Lung (tissue), 11 donors: ENCODE measurements at regions not wholly inside any gene's neighbourhood (a gene's known extent, or its start where the extent isn't known, plus 50 kb on each side); places are given as distances from the start of the nearest gene placed in this dataset.

ENCODE experiments used
- ATAC-seq: fragments of 200-7000 bp; cut with Tn5 transposase; one replicate; pipeline ENCODE4 v1.9.1; 2020; ENCODE audit warnings: moderate number of reproducible peaks; ENCODE audit not compliant: insufficient read depth, low FRiP score
- DNase-seq, 3 donors: peaks; one replicate each; pipeline ENCODE4 v3.0.0-alpha.2; 2013 to 2017
- H3K27ac ChIP-seq, 2 donors: one replicate each; pipeline ENCODE4 v1.5.1; 2013; ENCODE audit warnings: mild to moderate bottlenecking in 2 of 2, moderate library complexity in 2 of 2, control low read depth in 1 of 2, inconsistent platforms in 1 of 2, low read depth in 1 of 2, low read length in 1 of 2
- H3K27me3 ChIP-seq, 3 donors: one replicate each; pipeline ENCODE4 v1.5.1; 2013; ENCODE audit warnings: low read length in 2 of 3; ENCODE audit not compliant: control insufficient read depth in 3 of 3, insufficient read depth in 3 of 3
- H3K36me3 ChIP-seq, 4 donors: one replicate each; pipeline ENCODE4 v1.5.1; 2013; ENCODE audit warnings: low read length in 4 of 4, mild to moderate bottlenecking in 1 of 4, moderate library complexity in 1 of 4; ENCODE audit not compliant: control insufficient read depth in 4 of 4, insufficient read depth in 4 of 4
- H3K4me1 ChIP-seq, 5 donors: one replicate each; pipeline ENCODE4 v1.5.1; 2013; ENCODE audit warnings: low read length in 5 of 5, mild to moderate bottlenecking in 2 of 5, moderate library complexity in 1 of 5; ENCODE audit not compliant: control insufficient read depth in 5 of 5, insufficient read depth in 5 of 5
- H3K4me3 ChIP-seq: one replicate; pipeline ENCODE4 v1.5.1; 2013; ENCODE audit warnings: mild to moderate bottlenecking, control low read depth, moderate library complexity
- H3K9ac ChIP-seq, 2 donors: one replicate each; pipeline ENCODE4 v1.5.1; 2013; ENCODE audit warnings: low read length in 2 of 2, control low read depth in 1 of 2; ENCODE audit not compliant: insufficient read depth in 1 of 2
- H3K9me3 ChIP-seq, 4 donors: one replicate each; pipeline ENCODE4 v1.5.1; 2013; ENCODE audit warnings: low read length in 3 of 4, mild to moderate bottlenecking in 1 of 4, moderate library complexity in 1 of 4; ENCODE audit not compliant: control insufficient read depth in 4 of 4, insufficient read depth in 3 of 4
- CTCF ChIP-seq: IDR thresholded peaks from 2 replicates; pipeline ENCODE4 v1.5.1; 2012; ENCODE audit warnings: mild to moderate bottlenecking; ENCODE audit errors: control extremely low read depth, extremely low read depth
- WGBS, 2 donors: extraction: QIAGEN DNeasy Blood & Tissue Kit; methylation state at CpG; one replicate each; pipeline ENCODE4 v1.1.7; 2013; 5-methylcytosine and 5-hydroxymethylcytosine counted together
- donor health status: control.
- donor health status: control.
- donor health status: Bipolar disorder and iron deficiency.
- donor health status: healthy.
- donor health status: DM: yes; HTN: yes; CAD: no.

- Histone ChIP-seq H3K27ac (no peak overlapping the region), H3K27me3 (no peaks in the 10 kb centered on the region), H3K9ac (no peak overlapping the region), H3K9me3 (no peaks in the 10 kb centered on the region), H3K36me3 (no peaks in the 10 kb centered on the region), H3K4me3 (no peak overlapping the region), H3K4me1 (peaks cover 0 to 3% (median 0%) of the 10 kb centered on the region in 5 donors)
- ATAC-seq (no peak), DNase-seq (no peak)
- TF ChIP-seq CTCF = no peak
- 89 to 93% methylated on average over 4 of the region's 4 CpGs for WGBS, 2 donors
These were observed 120.5 kb upstream of the MAST4 start for GRCh38 chr5:66475731-66476130.

- no peaks in the 10 kb centered on the region for H3K36me3 ChIP-seq
- 83 to 91% methylated on average over 2 of the region's 2 CpGs for WGBS, 2 donors
- no peaks in the 10 kb centered on the region for H3K4me1 ChIP-seq
- no peaks in the 10 kb centered on the region for H3K27me3 ChIP-seq
- ATAC-seq (no peak), DNase-seq (peak in 1 of 3 donors; percentile 17)
- H3K9me3 ChIP-seq = peaks cover 0 to 4% (median 1%) of the 10 kb centered on the region in 4 donors
- no peak for TF ChIP-seq CTCF
- no peak overlapping the region for H3K9ac ChIP-seq
- no peak overlapping the region for H3K4me3 ChIP-seq
- H3K27ac ChIP-seq = no peak overlapping the region
These were observed 118.6 kb upstream of the MAST4 start for GRCh38 chr5:66477596-66477995.

DNA sequence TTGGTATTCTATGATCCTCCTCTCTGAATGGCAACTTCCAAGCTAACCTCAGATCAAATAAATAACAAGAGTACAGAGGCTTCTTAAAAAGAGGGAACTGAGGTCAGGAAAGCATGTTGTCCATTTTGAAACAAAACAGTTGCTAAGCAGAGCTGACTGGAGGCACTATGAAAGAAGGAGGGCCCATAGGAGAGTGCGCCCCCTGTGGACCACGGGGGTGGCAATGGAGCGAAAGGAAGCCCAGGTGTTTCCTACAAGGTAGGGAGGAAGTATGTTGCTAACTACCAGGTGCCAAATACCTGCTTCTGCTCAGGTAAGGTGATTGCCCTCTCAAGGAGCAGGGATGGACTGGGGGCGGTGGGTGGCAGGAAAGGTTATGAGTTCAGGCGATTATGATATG, 101.8 kb upstream of the MAST4 start:
- Histone ChIP-seq H3K36me3 (no peaks in the 10 kb centered on the region), H3K9ac (no peak overlapping the region), H3K4me3 (no peak overlapping the region), H3K4me1 (no peaks in the 10 kb centered on the region), H3K27me3 (no peaks in the 10 kb centered on the region), H3K27ac (no peak overlapping the region), H3K9me3 (peaks cover 0 to 4% (median 2%) of the 10 kb centered on the region in 4 donors)
- WGBS, 2 donors = 74 to 78% methylated on average over 5 of the region's 5 CpGs
- DNase-seq = no peak
- ATAC-seq = no peak
- TF ChIP-seq CTCF = no peak

DNA sequence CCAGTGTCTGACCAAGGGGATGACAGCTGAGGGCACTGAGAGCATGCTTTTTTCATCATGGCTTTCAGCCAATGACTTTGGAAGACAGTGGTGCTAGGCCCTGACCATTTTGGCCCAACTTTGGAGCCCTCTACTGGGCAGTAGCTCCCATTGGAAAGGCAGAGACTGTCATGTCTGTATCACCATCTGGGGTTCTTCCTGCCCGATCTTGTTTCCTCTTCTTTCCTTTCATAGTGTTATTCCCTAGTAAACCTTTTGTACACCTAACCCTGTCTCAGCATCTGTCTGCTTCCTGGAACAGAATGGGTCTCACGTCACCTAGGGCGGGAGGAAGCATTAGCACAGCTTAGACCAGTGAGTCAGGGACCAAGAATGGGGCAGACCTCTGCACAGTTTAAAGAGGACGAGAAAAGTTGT, 97.4 kb upstream of the MAST4 start:
- no peaks in the 10 kb centered on the region for H3K36me3 ChIP-seq
- peaks cover 0 to 4% (median 0%) of the 10 kb centered on the region in 4 donors for H3K9me3 ChIP-seq
- no peaks in the 10 kb centered on the region for H3K4me1 ChIP-seq
- H3K9ac ChIP-seq = no peak overlapping the region
- WGBS, 2 donors = 92 to 95% methylated on average over 4 of the region's 4 CpGs
- H3K4me3 ChIP-seq = no peak overlapping the region
- DNase-seq (peak; percentile 50 to 71 (median 68)), ATAC-seq (no peak)
- no peak for TF ChIP-seq CTCF
- no peaks in the 10 kb centered on the region for H3K27me3 ChIP-seq
- H3K27ac ChIP-seq = no peak overlapping the region
